B cell (primary cell): ENCODE measurements at regions not wholly inside any gene's neighbourhood (a gene's known extent, or its start where the extent isn't known, plus 50 kb on each side); places are given as distances from the start of the nearest gene placed in this dataset.
A peak's percentile ranks its signal among the peaks of the same experiment; 100 is the strongest.
"Not testable (repeated sequence)": the region's sequence is repeated elsewhere in the genome, so short reads cannot be mapped to it uniquely, and the experiment has no call there.

Experiments
- ATAC-seq: fragments of 200-7000 bp; cut with Tn5 transposase; one replicate; pipeline ENCODE4 v1.10.0; 2021; ENCODE audit warnings: low read depth, mild to moderate bottlenecking, moderate number of reproducible peaks, moderate library complexity
- CTCF ChIA-PET: fragments of 350-600 bp; sonication (Branson Sonifier 250); formaldehyde crosslinking; loops from one replicate; lab custom pipeline; 2021; ENCODE audit warnings: antibody characterized with exemption, inconsistent platforms; lab: Charles Lee
- POLR2A ChIA-PET: fragments of 350-600 bp; sonication (Branson Sonifier 250); formaldehyde crosslinking; loops from one replicate; lab custom pipeline; 2021; ENCODE audit warnings: antibody characterized with exemption; lab: Charles Lee
- DNase-seq: peaks from one replicate; pipeline ENCODE4 v3.0.0; 2013
- H2AFZ ChIP-seq: 2 replicates; pipeline ENCODE4 v1.6.1; 2012; ENCODE audit warnings: mild to moderate bottlenecking, low read depth, low read length; ENCODE audit not compliant: insufficient read depth, poor library complexity, severe bottlenecking
- H3K27ac ChIP-seq, 2 donors: 1 replicate in 1 of 2; 2 replicates in 1 of 2; pipeline ENCODE4 v1.5.1; 2012 to 2013; ENCODE audit warnings: low read length in 2 of 2, mild to moderate bottlenecking in 2 of 2, moderate library complexity in 1 of 2
- H3K27me3 ChIP-seq, 4 experiments: fragments of 200-600 bp in 1 of 4; sonication (generic) in 1 of 4; replicated peaks in 1 of 4; 1 replicate in 2 of 4; 2 replicates in 2 of 4; pipeline versions ENCODE4 v1.6.1 to v1.7.0; 2013 to 2016; ENCODE audit warnings: low read length in 3 of 4, mild to moderate bottlenecking in 2 of 4, mixed read lengths in 1 of 4, moderate library complexity in 1 of 4; ENCODE audit not compliant: insufficient read depth in 4 of 4, control insufficient read depth in 3 of 4; ENCODE audit errors: control extremely low read depth in 1 of 4
- H3K36me3 ChIP-seq, 2 experiments: replicated peaks in 1 of 2; 1 replicate in 1 of 2; 2 replicates in 1 of 2; pipeline versions ENCODE4 v1.6.1 to v1.7.1; 2013; ENCODE audit warnings: low read length in 1 of 2; ENCODE audit not compliant: insufficient read depth in 2 of 2, control insufficient read depth in 1 of 2; ENCODE audit errors: control extremely low read depth in 1 of 2, extremely low read depth in 1 of 2
- H3K4me1 ChIP-seq, 2 donors: fragments of 200-600 bp in 1 of 2; sonication (generic) in 1 of 2; 1 replicate in 1 of 2; 2 replicates in 1 of 2; pipeline versions ENCODE4 v1.5.1 to v1.6.1; 2013 to 2017; ENCODE audit warnings: low read length in 2 of 2; ENCODE audit not compliant: control insufficient read depth in 2 of 2, insufficient read depth in 2 of 2
- H3K4me2 ChIP-seq: replicated peaks from 2 replicates; pipeline ENCODE3; 2012; ENCODE audit warnings: mild to moderate bottlenecking, low read depth, low read length; ENCODE audit not compliant: poor library complexity, severe bottlenecking
- H3K4me3 ChIP-seq, 5 experiments: fragments of 200-600 bp in 1 of 5; sonication (generic) in 1 of 5; 1 replicate in 3 of 5; 2 replicates in 2 of 5; pipeline versions ENCODE4 v1.5.1 to v1.7.0; 2011 to 2016; ENCODE audit warnings: low read length in 4 of 5, mild to moderate bottlenecking in 4 of 5, low read depth in 2 of 5, control low read depth in 1 of 5, moderate library complexity in 1 of 5; ENCODE audit not compliant: insufficient read depth in 1 of 5; ENCODE audit errors: control extremely low read depth in 1 of 5, extremely low read depth in 1 of 5
- H3K79me2 ChIP-seq: fragments of 200-600 bp; sonication (generic); one replicate; pipeline ENCODE4 v1.6.0; 2016; ENCODE audit warnings: low read length; ENCODE audit not compliant: control insufficient read depth, insufficient read depth
- H3K9ac ChIP-seq: fragments of 200-600 bp; sonication (generic); 2 replicates; pipeline ENCODE4 v1.6.1; 2017; ENCODE audit warnings: mild to moderate bottlenecking, low read length, moderate library complexity
- H3K9me3 ChIP-seq, 3 donors: one replicate each; pipeline versions ENCODE4 v1.6.1 to v1.7.1; 2013; ENCODE audit warnings: low read length in 2 of 3; ENCODE audit not compliant: control insufficient read depth in 2 of 3, insufficient read depth in 1 of 3; ENCODE audit errors: control extremely low read depth in 1 of 3
- H4K20me1 ChIP-seq: 2 replicates; pipeline ENCODE4 v1.6.0; 2012; ENCODE audit warnings: mild to moderate bottlenecking, low read length; ENCODE audit not compliant: insufficient read depth, control insufficient read depth, poor library complexity, severe bottlenecking
- H3K27ac Mint-ChIP-seq: one replicate; pipeline ENCODE4 v1.8.0; 2021; ENCODE audit warnings: mixed read lengths
- H3K27me3 Mint-ChIP-seq: one replicate; pipeline ENCODE4 v1.8.0; 2021; ENCODE audit warnings: mixed read lengths
- H3K4me1 Mint-ChIP-seq: one replicate; pipeline ENCODE4 v1.8.0; 2021; ENCODE audit warnings: mixed read lengths
- H3K4me3 Mint-ChIP-seq: one replicate; pipeline ENCODE4 v1.8.0; 2021; ENCODE audit warnings: mixed read lengths
- H3K9me3 Mint-ChIP-seq: one replicate; pipeline ENCODE4 v1.8.0; 2022; ENCODE audit warnings: mixed read lengths; ENCODE audit not compliant: insufficient read depth
- CTCF ChIP-seq: fragments of 200-600 bp; IDR thresholded peaks from one replicate; pipeline ENCODE4 v1.8.0; 2022; ENCODE audit warnings: antibody characterized with exemption, mild to moderate bottlenecking
- EZH2 ChIP-seq: IDR thresholded peaks from 2 replicates; pipeline ENCODE4 v1.6.1; 2012; ENCODE audit warnings: borderline replicate concordance, low read depth, mild to moderate bottlenecking, moderate library complexity, low read length; ENCODE audit not compliant: insufficient read depth, poor library complexity, severe bottlenecking
- WGBS: methylation state at CpG from one replicate; pipeline ENCODE4 v1.1.5; 2013; ENCODE audit warnings: missing lambda C conversion rate; ENCODE audit not compliant: insufficient coverage; 5-methylcytosine and 5-hydroxymethylcytosine counted together
- intact Hi-C: fragments of 100-400 bp; cut with micrococcal nuclease; formaldehyde crosslinking; loops from one replicate; pipeline ENCODE4 v1.10.0; 2022

- Histone ChIP-seq H3K9me3 (peaks cover 0 to 5% (median 0%) of the 10 kb centered on the region in 3 donors), H2AFZ (no peak overlapping the region), H3K4me2 (no peak overlapping the region), H3K27ac (no peak overlapping the region), H3K79me2 (no peaks in the 10 kb centered on the region), H3K27me3 (peaks cover 0 to 3% (median 0%) of the 10 kb centered on the region in 4 experiments), H3K36me3 (no peaks in the 10 kb centered on the region), H3K4me3 (no peak overlapping the region), H3K9ac (no peak overlapping the region), H4K20me1 (no peaks in the 10 kb centered on the region), H3K4me1 (peaks cover 0 to 9% of the 10 kb centered on the region in 2 donors)
- WGBS, result no CpG with 5 or more reads among the region's 5 CpGs
- H3K9me3 Mint-ChIP-seq, result no peaks in the 10 kb centered on the region
- H3K27ac Mint-ChIP-seq, result no peak overlapping the region
- DNase-seq, result peak; percentile 15
- TF ChIP-seq CTCF (no peak), EZH2 (no peak)
- ChIA-PET POLR2A (no interaction called here), CTCF (no interaction called here)
- H3K4me1 Mint-ChIP-seq, result peaks cover 36% of the 10 kb centered on the region
- peaks cover 21% of the 10 kb centered on the region for H3K27me3 Mint-ChIP-seq
- peak overlapping the region; percentile 17 for H3K4me3 Mint-ChIP-seq
- intact Hi-C loops, result no loop called here
- peak; percentile 28 for ATAC-seq
Observed at GRCh38 chr2:131588152-131588873, 60.6 kb downstream of the CCDC74A start.

- Mint-ChIP-seq H3K27me3 (peaks cover 13% of the 10 kb centered on the region), H3K4me1 (peaks cover 28% of the 10 kb centered on the region)
- H3K4me1 ChIP-seq, H4K20me1 ChIP-seq, H2AFZ ChIP-seq, POLR2A ChIA-PET, DNase-seq, CTCF ChIA-PET, H3K36me3 ChIP-seq, H3K27ac Mint-ChIP-seq, H3K27me3 ChIP-seq, H3K9me3 Mint-ChIP-seq, intact Hi-C loops, H3K9ac ChIP-seq, H3K4me3 ChIP-seq, H3K27ac ChIP-seq, H3K4me3 Mint-ChIP-seq, ATAC-seq, H3K4me2 ChIP-seq, H3K9me3 ChIP-seq, H3K79me2 ChIP-seq: not testable (repeated sequence)
- 85% methylated on average over 6 of the region's 6 CpGs for WGBS
Observed at GRCh38 chr2:131589126-131589525, 61.4 kb downstream of the CCDC74A start.
